ENCODE measurements at regions not wholly inside any gene's neighbourhood (a gene's known extent, or its start where the extent isn't known, plus 50 kb on each side); places are given as distances from the start of the nearest gene placed in this dataset.

- no peak overlapping the region for H3K27ac ChIP-seq (ENCODE audit: low read length)
- DNase-seq: no peak
- no peaks in the 10 kb centered on the region for H3K27me3 ChIP-seq (replicated peaks; ENCODE audit: insufficient read depth, low read length)
- H2AFZ ChIP-seq (ENCODE audit: low read length): no peak overlapping the region
- TF ChIP-seq CTCF (IDR thresholded peaks at IDR 0.05; ENCODE audit: low read length): no peak
- TF ChIP-seq EZH2phosphoT487 (IDR thresholded peaks at IDR 0.05; ENCODE audit: low read length): no peak
- TF ChIP-seq EZH2 (optimal IDR thresholded peaks at IDR 0.05; ENCODE audit: low read depth, low read length): no peak
- H3K9ac ChIP-seq (ENCODE audit: low read length): no peak overlapping the region
- no peaks in the 10 kb centered on the region for H3K36me3 ChIP-seq (replicated peaks; ENCODE audit: insufficient read depth, low read length)
- no peaks in the 10 kb centered on the region for H4K20me1 ChIP-seq (ENCODE audit: insufficient read depth, low read length)
- no peaks in the 10 kb centered on the region for H3K9me2 ChIP-seq (replicated peaks; ENCODE audit: insufficient read depth, low read length)
- no peak overlapping the region for H3K4me2 ChIP-seq (ENCODE audit: low read depth, low read length)
- no peaks in the 10 kb centered on the region for H3K4me1 ChIP-seq (ENCODE audit: low read length)
- H3F3A ChIP-seq (ENCODE audit: insufficient read depth, low read length): no peaks in the 10 kb centered on the region
- H3K79me2 ChIP-seq (ENCODE audit: low read length): no peaks in the 10 kb centered on the region
- H3K9me3 ChIP-seq (replicated peaks; ENCODE audit: insufficient read depth, low read length): no peaks in the 10 kb centered on the region
- H3K4me3 ChIP-seq (ENCODE audit: low read length): no peak overlapping the region
Measured at GRCh38 chr1:181344091-181344490, 139.2 kb upstream of the CACNA1E start.

- no peak overlapping the region for H3K4me2 ChIP-seq (ENCODE audit: low read depth, low read length)
- no peaks in the 10 kb centered on the region for H3K79me2 ChIP-seq (ENCODE audit: low read length)
- DNase-seq: no peak
- TF ChIP-seq EZH2 (optimal IDR thresholded peaks at IDR 0.05; ENCODE audit: low read depth, low read length): no peak
- TF ChIP-seq EZH2phosphoT487 (IDR thresholded peaks at IDR 0.05; ENCODE audit: low read length): no peak
- no peak for TF ChIP-seq CTCF (IDR thresholded peaks at IDR 0.05; ENCODE audit: low read length)
- H3K9me2 ChIP-seq (replicated peaks; ENCODE audit: insufficient read depth, low read length): no peaks in the 10 kb centered on the region
- H3K9me3 ChIP-seq (replicated peaks; ENCODE audit: insufficient read depth, low read length): no peaks in the 10 kb centered on the region
- no peaks in the 10 kb centered on the region for H3K27me3 ChIP-seq (replicated peaks; ENCODE audit: insufficient read depth, low read length)
- no peaks in the 10 kb centered on the region for H3F3A ChIP-seq (ENCODE audit: insufficient read depth, low read length)
- no peak overlapping the region for H3K9ac ChIP-seq (ENCODE audit: low read length)
- H4K20me1 ChIP-seq (ENCODE audit: insufficient read depth, low read length): no peaks in the 10 kb centered on the region
- no peaks in the 10 kb centered on the region for H3K36me3 ChIP-seq (replicated peaks; ENCODE audit: insufficient read depth, low read length)
- no peak overlapping the region for H3K4me3 ChIP-seq (ENCODE audit: low read length)
- H3K4me1 ChIP-seq (ENCODE audit: low read length): no peaks in the 10 kb centered on the region
- H2AFZ ChIP-seq (ENCODE audit: low read length): no peak overlapping the region
- H3K27ac ChIP-seq (ENCODE audit: low read length): no peak overlapping the region
Measured at GRCh38 chr1:181345146-181345545, 138.2 kb upstream of the CACNA1E start.

GRCh38 chr1:181347495-181348390, 135.6 kb upstream of the CACNA1E start:
- H3K79me2 ChIP-seq (ENCODE audit: low read length): no peaks in the 10 kb centered on the region
- H2AFZ ChIP-seq (ENCODE audit: low read length): no peak overlapping the region
- H3F3A ChIP-seq (ENCODE audit: insufficient read depth, low read length): no peaks in the 10 kb centered on the region
- H3K27me3 ChIP-seq (replicated peaks; ENCODE audit: insufficient read depth, low read length): no peaks in the 10 kb centered on the region
- H3K9me2 ChIP-seq (replicated peaks; ENCODE audit: insufficient read depth, low read length): no peaks in the 10 kb centered on the region
- no peak for DNase-seq
- no peak overlapping the region for H3K27ac ChIP-seq (ENCODE audit: low read length)
- no peak overlapping the region for H3K4me3 ChIP-seq (ENCODE audit: low read length)
- H3K4me2 ChIP-seq (ENCODE audit: low read depth, low read length): no peak overlapping the region
- H4K20me1 ChIP-seq (ENCODE audit: insufficient read depth, low read length): no peaks in the 10 kb centered on the region
- H3K9ac ChIP-seq (ENCODE audit: low read length): no peak overlapping the region
- no peak for TF ChIP-seq EZH2phosphoT487 (IDR thresholded peaks at IDR 0.05; ENCODE audit: low read length)
- TF ChIP-seq EZH2 (optimal IDR thresholded peaks at IDR 0.05; ENCODE audit: low read depth, low read length): no peak
- no peaks in the 10 kb centered on the region for H3K9me3 ChIP-seq (replicated peaks; ENCODE audit: insufficient read depth, low read length)
- H3K36me3 ChIP-seq (replicated peaks; ENCODE audit: insufficient read depth, low read length): no peaks in the 10 kb centered on the region
- H3K4me1 ChIP-seq (ENCODE audit: low read length): no peaks in the 10 kb centered on the region

- no peaks in the 10 kb centered on the region for H3K27me3 ChIP-seq (replicated peaks; ENCODE audit: insufficient read depth, low read length)
- no peaks in the 10 kb centered on the region for H4K20me1 ChIP-seq (ENCODE audit: insufficient read depth, low read length)
- H3K4me1 ChIP-seq (ENCODE audit: low read length): no peaks in the 10 kb centered on the region
- H3K9me3 ChIP-seq (replicated peaks; ENCODE audit: insufficient read depth, low read length): no peaks in the 10 kb centered on the region
- no peaks in the 10 kb centered on the region for H3K79me2 ChIP-seq (ENCODE audit: low read length)
- no peak overlapping the region for H3K9ac ChIP-seq (ENCODE audit: low read length)
- no peak overlapping the region for H2AFZ ChIP-seq (ENCODE audit: low read length)
- no peaks in the 10 kb centered on the region for H3F3A ChIP-seq (ENCODE audit: insufficient read depth, low read length)
- DNase-seq: no peak
- TF ChIP-seq CTCF (IDR thresholded peaks at IDR 0.05; ENCODE audit: low read length): no peak
- no peak overlapping the region for H3K27ac ChIP-seq (ENCODE audit: low read length)
- no peak overlapping the region for H3K4me2 ChIP-seq (ENCODE audit: low read depth, low read length)
- no peaks in the 10 kb centered on the region for H3K36me3 ChIP-seq (replicated peaks; ENCODE audit: insufficient read depth, low read length)
- no peaks in the 10 kb centered on the region for H3K9me2 ChIP-seq (replicated peaks; ENCODE audit: insufficient read depth, low read length)
- no peak overlapping the region for H3K4me3 ChIP-seq (ENCODE audit: low read length)
Measured at GRCh38 chr1:181349512-181349911, 133.8 kb upstream of the CACNA1E start.

Data from MM.1S (cell line).